Ammon's horn (tissue), 1 donor: ENCODE measurements at regions not wholly inside any gene's neighbourhood (a gene's known extent, or its start where the extent isn't known, plus 50 kb on each side); places are given as distances from the start of the nearest gene placed in this dataset.
A peak's percentile ranks its signal among the peaks of the same experiment; 100 is the strongest.
"Not testable (repeated sequence)": the region's sequence is repeated elsewhere in the genome, so short reads cannot be mapped to it uniquely, and the experiment has no call there.

Experiments
- DNase-seq: peaks from one replicate; pipeline ENCODE4 v3.0.0-alpha.2; 2016; ENCODE audit warnings: low spot score

DNA sequence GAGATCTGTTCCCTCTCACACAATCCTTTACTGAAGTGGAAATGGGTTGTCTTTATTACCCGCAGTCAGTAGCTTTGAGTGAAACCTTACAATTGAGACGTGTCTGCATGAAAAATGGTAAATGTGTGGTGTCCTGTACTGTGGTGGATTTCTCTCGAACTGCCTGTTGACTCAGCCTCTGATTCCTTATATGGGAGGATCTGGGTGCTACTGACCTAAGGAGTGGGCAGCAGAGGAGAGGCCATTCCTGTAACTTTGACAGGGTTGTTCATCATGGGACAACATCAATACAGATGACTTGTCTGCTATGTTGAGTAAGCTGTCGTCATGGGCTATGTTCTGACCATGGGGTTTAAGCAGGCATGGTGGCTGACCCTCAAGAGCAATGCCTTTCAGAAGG is 159.6 kb upstream of the WDR1 start:
- no peak for DNase-seq

- DNase-seq, result no peak
Measured at GRCh38 chr4:10275696-10276095, 159.1 kb upstream of the WDR1 start.

DNA sequence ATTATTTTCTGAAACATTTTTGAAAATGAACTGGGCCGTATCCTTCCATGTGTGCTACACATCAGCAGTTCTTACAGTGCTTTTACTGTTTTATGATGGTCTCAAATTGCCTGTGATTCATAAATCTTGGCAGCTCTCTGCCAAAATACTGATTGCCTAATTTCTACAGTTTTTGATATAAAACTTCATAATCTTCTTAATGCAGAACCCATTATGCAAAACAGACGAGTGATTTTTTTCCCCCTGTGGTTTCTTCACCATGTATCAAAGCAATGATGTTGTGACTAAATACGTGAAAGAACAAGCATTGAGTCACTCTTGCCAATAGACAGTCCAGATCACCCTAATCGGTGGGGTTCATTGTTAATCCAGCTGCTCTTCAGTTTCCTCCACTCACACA is 156.4 kb upstream of the WDR1 start:
- DNase-seq, result no peak

GRCh38 chr4:10272511-10272910 is 155.9 kb upstream of the WDR1 start:
- DNase-seq, result no peak

- no peak for DNase-seq
Measured at GRCh38 chr4:10267066-10267465, 150.5 kb upstream of the WDR1 start.

DNA sequence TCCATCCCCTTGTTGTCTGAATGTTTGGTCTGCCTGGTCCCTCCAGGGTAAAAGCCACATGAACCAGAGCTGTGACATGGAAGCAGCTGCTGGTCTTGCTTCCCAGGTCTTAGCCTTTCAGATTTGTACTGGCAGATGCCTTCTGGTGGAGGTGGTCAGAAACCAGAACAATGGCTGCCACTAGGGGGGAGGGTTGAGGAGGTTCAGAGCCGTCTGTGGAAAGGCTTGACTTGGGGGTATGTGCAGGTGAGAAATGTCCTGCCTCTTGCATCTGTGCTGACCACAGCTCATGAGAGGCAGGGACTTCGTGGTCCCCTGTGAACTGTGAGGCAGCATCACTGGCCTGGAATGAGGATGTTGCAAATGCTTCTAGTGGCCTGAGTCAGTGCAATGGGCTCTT is 144.2 kb upstream of the WDR1 start:
- DNase-seq, result no peak

- DNase-seq, result no peak
Measured at GRCh38 chr4:10259976-10260375, 143.4 kb upstream of the WDR1 start.

DNA sequence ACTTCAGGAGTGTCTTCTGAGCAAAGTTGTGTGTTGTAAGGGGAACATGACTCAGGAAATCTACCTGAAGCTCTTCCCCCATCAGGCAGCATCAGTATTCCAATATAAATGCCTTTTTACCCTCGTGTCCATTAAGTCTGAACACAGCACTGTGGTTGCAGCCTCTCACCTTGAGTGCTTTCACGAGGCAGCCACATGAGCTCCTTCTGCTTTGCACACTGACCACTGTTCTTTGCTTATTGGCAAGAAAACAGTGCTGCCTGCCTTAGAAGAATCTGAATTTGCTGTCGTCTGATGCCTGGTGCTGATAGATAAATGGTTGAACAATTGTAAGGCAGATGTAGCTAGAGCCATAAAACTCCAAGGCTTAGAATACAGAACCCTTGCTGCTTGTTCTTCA is 139.6 kb upstream of the WDR1 start:
- no peak for DNase-seq

- no peak for DNase-seq
Measured at GRCh38 chr4:10253765-10254164, 137.2 kb upstream of the WDR1 start.

GRCh38 chr4:10245751-10246150 is 129.2 kb upstream of the WDR1 start:
- DNase-seq, result peak; percentile 58

DNA sequence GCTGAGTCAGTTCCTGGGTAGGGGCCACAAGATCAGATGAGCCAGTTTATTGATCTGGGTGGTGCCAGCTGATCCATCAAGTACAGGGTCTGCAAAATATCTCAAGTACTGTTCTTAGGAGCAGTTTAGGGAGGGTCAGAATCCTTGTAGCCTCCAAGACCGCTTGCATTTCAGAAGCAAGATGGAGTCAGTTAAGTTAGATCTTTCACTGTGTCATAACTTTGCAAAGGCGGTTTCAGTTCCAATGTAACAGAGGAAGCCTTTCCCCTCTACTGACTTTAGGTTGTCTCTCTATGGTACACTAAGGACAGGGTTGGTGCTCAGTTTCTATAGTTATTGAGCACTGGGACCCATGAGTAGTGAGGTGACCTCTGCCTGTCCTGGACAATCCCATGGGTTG is 127.3 kb upstream of the WDR1 start:
- DNase-seq, result no peak

DNA sequence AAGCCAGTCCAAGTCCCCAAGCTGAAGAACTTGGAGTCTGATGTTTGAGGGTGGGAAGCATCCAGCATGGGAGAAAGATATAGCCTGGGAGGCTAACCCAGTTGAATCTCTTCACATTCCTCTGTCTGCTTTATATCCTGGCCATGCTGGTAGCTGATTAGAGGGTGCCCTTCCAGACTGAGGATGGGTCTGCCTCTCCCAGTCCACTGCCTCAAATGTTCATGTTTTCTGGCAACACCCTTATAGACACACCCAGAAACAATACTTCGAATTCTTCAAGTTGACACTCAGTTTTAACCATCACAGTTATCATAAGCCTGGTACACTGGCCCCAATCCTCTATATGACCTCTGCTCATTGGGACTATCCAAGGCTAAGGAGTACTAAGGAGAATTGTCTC is 124.1 kb upstream of the WDR1 start:
- DNase-seq, result no peak

DNA sequence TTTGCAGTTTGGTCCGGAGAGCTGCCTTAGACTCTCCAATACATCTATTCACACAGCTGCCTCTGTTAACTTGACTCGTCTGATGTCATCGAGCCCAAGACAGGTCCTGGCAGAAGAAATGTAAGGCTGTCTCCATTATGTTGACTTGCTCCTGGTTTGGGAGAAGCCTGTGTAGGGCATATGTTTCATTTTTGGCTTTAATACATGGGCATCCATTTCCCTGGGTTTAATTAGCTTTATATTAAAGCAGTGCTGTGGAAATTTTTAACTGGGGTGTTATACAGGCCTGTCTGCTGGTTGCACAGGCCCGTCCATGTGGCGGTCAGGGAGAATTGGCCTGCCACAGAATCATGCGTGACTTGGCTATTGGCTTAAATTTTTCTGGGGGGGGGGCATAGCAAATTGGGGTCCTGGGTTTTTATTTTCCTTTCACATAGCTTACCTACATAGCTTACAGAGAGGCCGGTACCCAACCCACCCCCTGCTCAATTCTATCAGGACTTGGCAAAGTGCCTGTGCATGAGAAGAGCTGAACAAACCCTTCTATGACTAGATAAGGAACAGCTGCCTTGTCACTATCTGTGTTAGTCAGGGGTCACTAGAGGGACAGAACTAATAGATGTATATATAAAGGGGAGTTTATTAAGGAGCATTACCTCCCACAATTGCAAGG is 123.5 kb upstream of the WDR1 start:
- DNase-seq, result no peak

GRCh38 chr4:10237131-10237530 is 120.5 kb upstream of the WDR1 start:
- DNase-seq, result no peak

DNA sequence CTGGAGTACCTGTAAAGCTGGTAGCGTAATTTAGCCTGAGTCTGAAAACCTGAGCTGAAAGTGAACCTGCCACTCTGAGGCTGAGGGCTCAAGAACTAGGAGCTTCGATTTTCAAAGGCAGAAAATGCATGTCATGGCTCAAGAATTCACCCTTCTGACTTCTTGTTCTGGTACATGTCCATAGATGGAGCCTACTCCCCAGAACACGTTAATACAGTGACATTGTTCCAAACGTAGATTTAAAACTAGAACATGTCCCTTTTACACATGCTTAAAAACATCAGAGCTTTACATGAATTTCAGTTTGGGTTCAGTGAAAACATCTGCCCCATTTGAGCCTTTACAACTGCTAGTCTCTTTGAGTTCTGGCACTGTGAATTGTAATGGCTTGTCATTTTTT is 115.5 kb upstream of the WDR1 start:
- DNase-seq, result no peak

- DNase-seq, result no peak
Measured at GRCh38 chr4:10226756-10227155, 110.2 kb upstream of the WDR1 start.

DNA sequence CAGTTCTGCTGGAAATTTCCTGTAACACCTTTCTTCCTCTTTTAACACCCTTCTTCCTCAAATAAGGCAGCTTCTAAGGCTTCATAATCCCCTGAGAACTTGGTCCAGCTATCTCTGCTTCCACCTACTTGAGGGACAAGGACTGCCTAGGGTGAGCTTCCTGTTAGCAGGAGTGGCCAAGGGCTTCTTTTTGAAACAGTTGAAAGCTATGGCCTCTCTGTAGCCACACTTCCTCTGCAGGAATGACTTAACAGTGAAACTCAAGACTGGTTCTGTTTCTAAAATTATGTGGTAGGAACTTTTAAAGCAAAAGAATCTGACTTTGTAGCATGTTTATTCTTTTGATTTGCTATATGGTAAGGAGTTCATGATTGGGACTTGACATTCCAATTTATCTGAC is 108.5 kb upstream of the WDR1 start:
- DNase-seq, result peak; percentile 28

- DNase-seq, result no peak
Measured at GRCh38 chr4:10223782-10224181, 107.2 kb upstream of the WDR1 start.

DNA sequence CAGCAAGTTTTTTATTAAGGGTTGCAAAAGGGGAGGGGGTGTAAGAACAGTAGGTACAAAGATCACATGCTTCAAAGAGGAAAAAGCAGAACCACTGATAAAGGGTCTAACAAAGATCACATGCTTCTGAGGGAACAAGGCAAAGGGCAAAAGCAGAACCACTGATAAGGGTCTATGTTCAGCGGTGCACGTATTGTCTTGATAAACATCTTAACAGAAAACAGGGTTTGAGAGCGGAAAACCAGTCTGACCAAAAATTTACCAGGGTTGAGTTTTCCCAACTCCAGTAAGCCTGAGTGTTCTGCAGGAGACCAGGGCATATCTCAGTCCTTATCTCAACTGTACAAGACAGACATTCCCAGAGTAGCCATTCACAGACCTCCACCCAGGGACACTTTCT is 96.9 kb upstream of the WDR1 start:
- not testable (repeated sequence) for DNase-seq

- no peak for DNase-seq
Measured at GRCh38 chr4:10212901-10213300, 96.3 kb upstream of the WDR1 start.

GRCh38 chr4:10212400-10212799 is 95.8 kb upstream of the WDR1 start:
- DNase-seq, result no peak

GRCh38 chr4:10207116-10207515 is 90.5 kb upstream of the WDR1 start:
- no peak for DNase-seq

DNA sequence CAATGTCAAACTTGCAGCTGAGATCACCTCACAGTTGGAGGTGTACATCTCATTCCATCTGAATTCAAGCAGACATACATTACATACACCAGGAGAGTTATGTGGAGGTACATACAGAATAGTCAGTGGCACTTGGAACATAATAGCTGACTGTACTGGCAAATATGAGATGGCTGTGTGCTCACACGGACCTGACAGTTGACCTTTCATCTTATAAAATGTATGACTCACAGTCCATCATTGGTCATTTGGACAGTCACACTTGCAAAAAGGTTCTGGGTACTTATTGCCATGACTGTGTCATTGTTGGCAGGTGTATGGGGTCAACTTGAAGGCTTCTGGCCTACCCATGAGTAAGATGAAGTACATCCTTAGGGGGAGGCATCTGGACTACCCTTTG is 88.6 kb upstream of the WDR1 start:
- DNase-seq, result no peak

DNA sequence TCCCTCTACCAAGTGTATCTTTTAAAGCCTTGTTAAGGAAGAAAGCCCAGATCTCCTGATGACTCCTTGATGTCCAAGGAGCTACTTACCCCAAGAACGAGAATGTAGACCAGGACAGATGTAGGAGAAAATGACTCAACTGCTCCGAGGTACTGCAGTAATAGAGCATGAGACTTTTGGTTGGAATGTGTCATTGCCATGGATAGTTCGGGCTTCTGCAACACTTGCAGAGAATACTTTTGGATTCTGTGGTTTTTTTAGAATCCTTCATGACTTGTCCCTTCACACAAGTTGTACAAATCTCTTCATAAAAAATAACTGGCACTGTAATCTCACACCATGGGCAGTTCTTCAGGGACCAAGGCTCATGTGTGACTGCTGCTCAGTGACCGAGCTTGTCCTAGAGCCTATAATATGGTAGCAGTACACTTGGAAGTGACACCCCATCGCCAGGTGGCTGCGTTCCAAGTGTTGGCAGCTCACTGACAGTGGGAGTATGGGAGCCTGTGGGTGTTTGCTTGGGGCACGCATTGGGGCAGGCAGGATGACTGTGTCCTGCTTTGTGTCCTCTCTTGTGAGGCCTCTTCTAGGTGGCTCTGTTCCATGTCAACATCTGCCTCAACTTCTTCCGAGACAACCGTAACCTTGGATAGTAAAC is 87.9 kb upstream of the WDR1 start:
- DNase-seq, result no peak
